DOHH2 (cell line): ENCODE measurements at regions not wholly inside any gene's neighbourhood (a gene's known extent, or its start where the extent isn't known, plus 50 kb on each side); places are given as distances from the start of the nearest gene placed in this dataset.

Experiments
- H3F3A ChIP-seq: fragments of 200-600 bp; sonication (generic), shearing (Covaris generic); 2 replicates; pipeline ENCODE4 v1.6.0; 2016; ENCODE audit warnings: antibody characterized with exemption, mild to moderate bottlenecking; ENCODE audit not compliant: control insufficient read depth, insufficient read depth
- H3K27ac ChIP-seq: fragments of 200-600 bp; sonication (generic); 2 replicates; pipeline ENCODE4 v1.5.1; 2014; ENCODE audit warnings: low read depth, mild to moderate bottlenecking, low read length, moderate library complexity
- H3K27me3 ChIP-seq: fragments of 200-600 bp; sonication (generic); 2 replicates; pipeline ENCODE4 v1.6.1; 2014; ENCODE audit warnings: mild to moderate bottlenecking, low read length, mixed read lengths; ENCODE audit not compliant: control insufficient read depth
- H3K36me3 ChIP-seq: fragments of 200-600 bp; sonication (generic); 2 replicates; pipeline ENCODE4 v1.6.1; 2014; ENCODE audit warnings: mild to moderate bottlenecking, low read length, moderate library complexity, mixed read lengths; ENCODE audit not compliant: control insufficient read depth
- H3K4me1 ChIP-seq: fragments of 200-600 bp; sonication (generic); 2 replicates; pipeline ENCODE4 v1.6.1; 2014; ENCODE audit warnings: mild to moderate bottlenecking, low read length, mixed read lengths; ENCODE audit not compliant: control insufficient read depth
- H3K4me2 ChIP-seq: fragments of 200-600 bp; sonication (generic); 2 replicates; pipeline ENCODE4 v1.6.0; 2014; ENCODE audit warnings: mild to moderate bottlenecking, low read length, moderate library complexity
- H3K4me3 ChIP-seq: fragments of 200-600 bp; sonication (generic); 2 replicates; pipeline ENCODE4 v1.5.1; 2014; ENCODE audit warnings: mild to moderate bottlenecking, low read length, mixed read lengths
- H3K79me2 ChIP-seq: fragments of 200-600 bp; sonication (generic); 2 replicates; pipeline ENCODE4 v1.6.1; 2014; ENCODE audit warnings: mild to moderate bottlenecking, low read length, mixed read lengths; ENCODE audit not compliant: control insufficient read depth
- H3K9me2 ChIP-seq: fragments of 200-600 bp; sonication (generic); replicated peaks from 2 replicates; pipeline ENCODE4 v1.6.1; 2014; ENCODE audit warnings: mild to moderate bottlenecking, low read length, mixed read lengths; ENCODE audit not compliant: control insufficient read depth
- H3K9me3 ChIP-seq: fragments of 200-600 bp; sonication (generic); 2 replicates; pipeline ENCODE4 v1.6.1; 2014; ENCODE audit warnings: antibody characterized with exemption, low read length, mixed read lengths; ENCODE audit not compliant: control insufficient read depth, insufficient read depth
- H4K20me1 ChIP-seq: fragments of 200-600 bp; sonication (generic); 2 replicates; pipeline ENCODE4 v1.6.0; 2014; ENCODE audit warnings: low read depth, mild to moderate bottlenecking, antibody characterized with exemption, low read length, moderate library complexity; ENCODE audit not compliant: control insufficient read depth, insufficient read depth
- CTCF ChIP-seq: fragments of 200-600 bp; sonication (generic); IDR thresholded peaks from one replicate; pipeline ENCODE4 v1.5.1; 2014; ENCODE audit warnings: antibody characterized with exemption, mild to moderate bottlenecking, low read depth, low read length; ENCODE audit not compliant: poor library complexity, severe bottlenecking
- EZH2phosphoT487 ChIP-seq: fragments of 200-600 bp; sonication (generic); IDR thresholded peaks from 2 replicates; pipeline ENCODE4 v1.6.1; 2017; ENCODE audit warnings: borderline replicate concordance, mild to moderate bottlenecking, antibody characterized with exemption, low read length, moderate library complexity, mixed read lengths

GRCh38 chr13:28588296-28588695 lies 70.6 kb upstream of the POMP start:
- no peak overlapping the region for H3K27ac ChIP-seq

DNA sequence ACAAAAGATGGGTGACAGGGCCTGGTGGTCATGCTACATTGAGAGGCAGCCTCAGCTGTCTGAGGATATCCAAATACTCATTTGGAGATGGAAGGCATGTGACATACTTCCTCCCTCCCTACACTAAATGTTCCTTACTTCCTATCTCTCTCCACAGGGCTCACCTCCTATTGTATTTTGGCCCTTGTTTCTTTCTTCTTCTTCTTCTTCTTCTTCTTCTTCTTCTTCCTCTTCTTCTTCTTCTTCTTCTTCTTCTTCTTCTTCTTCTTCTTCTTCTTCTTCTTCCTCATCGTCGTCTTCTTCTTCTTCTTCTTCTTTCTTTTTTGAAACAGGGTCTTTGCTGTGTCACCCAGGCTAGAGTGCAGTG lies 71.8 kb upstream of the POMP start:
- H3K9me3 ChIP-seq: no peaks in the 10 kb centered on the region
- H3K4me2 ChIP-seq: no peak overlapping the region
- H4K20me1 ChIP-seq: no peaks in the 10 kb centered on the region
- no peak overlapping the region for H3K27ac ChIP-seq
- no peak overlapping the region for H3K4me3 ChIP-seq
- no peaks in the 10 kb centered on the region for H3K36me3 ChIP-seq
- no peaks in the 10 kb centered on the region for H3F3A ChIP-seq
- no peaks in the 10 kb centered on the region for H3K9me2 ChIP-seq
- no peaks in the 10 kb centered on the region for H3K27me3 ChIP-seq
- no peaks in the 10 kb centered on the region for H3K79me2 ChIP-seq
- no peak for TF ChIP-seq EZH2phosphoT487
- no peak for TF ChIP-seq CTCF
- peaks cover 12% of the 10 kb centered on the region for H3K4me1 ChIP-seq

More at GRCh38 chr13:28588296-28588695, 70.6 kb upstream of the POMP start:
- no peaks in the 10 kb centered on the region for H3K9me2 ChIP-seq
- H3K79me2 ChIP-seq: no peaks in the 10 kb centered on the region
- TF ChIP-seq CTCF (no peak), EZH2phosphoT487 (no peak)
- H4K20me1 ChIP-seq: no peaks in the 10 kb centered on the region
- H3K4me2 ChIP-seq: no peak overlapping the region
- H3F3A ChIP-seq: no peaks in the 10 kb centered on the region
- H3K4me3 ChIP-seq: no peak overlapping the region
- H3K9me3 ChIP-seq: no peaks in the 10 kb centered on the region
- H3K27me3 ChIP-seq: no peaks in the 10 kb centered on the region
- H3K36me3 ChIP-seq: no peaks in the 10 kb centered on the region
- H3K4me1 ChIP-seq: peaks cover 14% of the 10 kb centered on the region

DNA sequence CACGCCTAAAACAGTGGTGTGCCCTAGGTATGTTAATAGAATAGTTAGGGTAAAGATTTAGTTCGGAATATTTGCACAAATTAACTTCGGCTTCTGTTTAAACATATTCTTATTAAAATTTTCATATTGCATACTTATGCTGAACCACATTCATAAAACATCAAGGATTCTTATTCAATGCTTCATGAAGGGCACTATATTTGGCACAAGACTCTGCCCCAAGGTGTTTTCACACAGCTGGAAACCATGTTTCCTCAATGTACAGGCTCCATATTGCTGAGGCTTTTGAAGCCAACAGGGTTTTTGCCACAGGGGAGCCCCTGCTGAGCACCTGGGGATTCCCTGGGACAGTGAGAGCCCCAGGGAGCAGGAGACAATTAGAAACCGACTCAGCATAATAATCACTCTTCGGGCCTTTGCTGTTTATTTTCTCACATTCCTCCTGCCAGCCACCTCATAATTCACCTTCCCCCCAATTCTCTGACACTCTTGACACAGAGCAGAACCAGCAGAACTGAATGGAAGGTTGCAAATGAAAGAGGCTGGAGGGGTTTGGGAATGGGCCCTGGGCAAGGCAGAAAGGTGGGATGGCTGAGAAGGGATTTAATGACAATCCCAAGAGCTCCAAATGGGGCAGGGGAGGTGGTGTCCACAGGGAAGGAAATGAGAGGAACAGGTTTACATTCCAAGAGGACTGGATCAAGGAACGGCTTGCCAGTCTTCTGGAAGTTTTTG lies 72.3 kb upstream of the POMP start:
- H3K27ac ChIP-seq: no peak overlapping the region
- no peaks in the 10 kb centered on the region for H4K20me1 ChIP-seq
- TF ChIP-seq CTCF (no peak), EZH2phosphoT487 (no peak)
- H3K4me3 ChIP-seq: no peak overlapping the region
- H3K9me3 ChIP-seq: no peaks in the 10 kb centered on the region
- H3K36me3 ChIP-seq: no peaks in the 10 kb centered on the region
- no peaks in the 10 kb centered on the region for H3K27me3 ChIP-seq
- H3K4me1 ChIP-seq: peaks cover 15% of the 10 kb centered on the region
- no peaks in the 10 kb centered on the region for H3K9me2 ChIP-seq
- no peaks in the 10 kb centered on the region for H3K79me2 ChIP-seq
- no peaks in the 10 kb centered on the region for H3F3A ChIP-seq
- no peak overlapping the region for H3K4me2 ChIP-seq

DNA sequence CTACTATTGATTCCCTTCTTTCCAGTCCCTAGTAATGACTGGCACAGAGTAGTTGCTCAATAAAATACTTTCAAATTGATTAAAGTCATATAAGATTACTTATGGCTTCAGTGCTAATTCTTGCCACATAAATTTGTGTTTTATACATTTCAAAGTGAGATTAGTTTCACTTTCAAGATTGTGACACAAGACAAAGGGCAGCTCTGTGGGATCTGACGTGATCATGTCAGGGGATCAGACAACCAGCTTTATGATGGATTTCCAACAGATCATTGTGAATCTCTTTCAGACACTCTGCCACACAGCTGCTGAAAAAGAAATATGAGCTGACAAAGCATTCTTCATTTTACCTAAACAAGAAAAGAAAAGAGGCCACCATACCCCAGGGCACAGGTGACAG lies 73.4 kb upstream of the POMP start:
- H3K27ac ChIP-seq: no peak overlapping the region
- H3K4me1 ChIP-seq: peaks cover 18% of the 10 kb centered on the region
- H3K36me3 ChIP-seq: no peaks in the 10 kb centered on the region
- TF ChIP-seq EZH2phosphoT487 (no peak), CTCF (no peak)
- no peak overlapping the region for H3K4me2 ChIP-seq
- no peaks in the 10 kb centered on the region for H3F3A ChIP-seq
- no peaks in the 10 kb centered on the region for H3K79me2 ChIP-seq
- no peaks in the 10 kb centered on the region for H3K27me3 ChIP-seq
- no peaks in the 10 kb centered on the region for H4K20me1 ChIP-seq
- no peaks in the 10 kb centered on the region for H3K9me2 ChIP-seq
- H3K9me3 ChIP-seq: no peaks in the 10 kb centered on the region
- no peak overlapping the region for H3K4me3 ChIP-seq
